ENCODE measurements at regions not wholly inside any gene's neighbourhood (a gene's known extent, or its start where the extent isn't known, plus 50 kb on each side); places are given as distances from the start of the nearest gene placed in this dataset.

GRCh38 chr13:22226086-22226485, 555.2 kb downstream of the FGF9 start:
- TF ChIP-seq CTCF (IDR thresholded peaks at IDR 0.05) (no peak), POLR2A (IDR thresholded peaks at IDR 0.05) (no peak)
- Histone ChIP-seq H3K36me3 (no peaks in the 10 kb centered on the region), H3K9me3 (no peaks in the 10 kb centered on the region), H3K27me3 (no peaks in the 10 kb centered on the region), H3K4me1 (no peaks in the 10 kb centered on the region), H3K4me3 (no peak overlapping the region), H3K27ac (no peak overlapping the region)
- no peak for DNase-seq
- intact Hi-C loops (cut with DNase I) = no loop called here
- 47 to 71% (median 60%) methylated on average over 4 of the region's 4 CpGs for WGBS, 4 donors
- no peak for ATAC-seq

- H3K27ac ChIP-seq = no peak overlapping the region
- no peaks in the 10 kb centered on the region for H3K27me3 ChIP-seq
- no peak for ATAC-seq
- no peaks in the 10 kb centered on the region for H3K4me1 ChIP-seq
- WGBS, 4 donors = 82 to 90% (median 85%) methylated on average over 2 of the region's 2 CpGs
- no peak overlapping the region for H3K4me3 ChIP-seq
- intact Hi-C loops (cut with DNase I) = no loop called here
- no peak for TF ChIP-seq POLR2A (IDR thresholded peaks at IDR 0.05)
- TF ChIP-seq CTCF (IDR thresholded peaks at IDR 0.05) = no peak
- no peak for DNase-seq
- H3K9me3 ChIP-seq = no peaks in the 10 kb centered on the region
- H3K36me3 ChIP-seq = no peaks in the 10 kb centered on the region
Observed at GRCh38 chr13:22227895-22228294, 557.0 kb downstream of the FGF9 start.

GRCh38 chr13:22229916-22230315, 559.0 kb downstream of the FGF9 start:
- intact Hi-C loops (cut with DNase I) = no loop called here
- Histone ChIP-seq H3K4me1 (no peaks in the 10 kb centered on the region), H3K27me3 (no peaks in the 10 kb centered on the region), H3K9me3 (no peaks in the 10 kb centered on the region), H3K4me3 (no peak overlapping the region), H3K27ac (no peak overlapping the region), H3K36me3 (no peaks in the 10 kb centered on the region)
- ATAC-seq (no peak), DNase-seq (no peak)
- TF ChIP-seq CTCF (IDR thresholded peaks at IDR 0.05) (no peak), POLR2A (IDR thresholded peaks at IDR 0.05) (no peak)
- WGBS, 4 donors = 81 to 88% (median 84%) methylated on average over 5 of the region's 5 CpGs

GRCh38 chr13:22232186-22232585, 561.3 kb downstream of the FGF9 start:
- no peak for DNase-seq
- WGBS, 4 donors = 69 to 78% (median 74%) methylated on average over 3 of the region's 3 CpGs

More at GRCh38 chr13:22232186-22232585, 561.3 kb downstream of the FGF9 start:
- no peak overlapping the region for H3K27ac ChIP-seq
- ATAC-seq = no peak
- no peaks in the 10 kb centered on the region for H3K9me3 ChIP-seq
- no peaks in the 10 kb centered on the region for H3K27me3 ChIP-seq
- H3K4me3 ChIP-seq = no peak overlapping the region
- TF ChIP-seq CTCF (IDR thresholded peaks at IDR 0.05) (no peak), POLR2A (IDR thresholded peaks at IDR 0.05) (no peak)
- no peaks in the 10 kb centered on the region for H3K36me3 ChIP-seq
- intact Hi-C loops (cut with DNase I) = no loop called here
- no peaks in the 10 kb centered on the region for H3K4me1 ChIP-seq
